ENCODE measurements at regions not wholly inside any gene's neighbourhood (a gene's known extent, or its start where the extent isn't known, plus 50 kb on each side); places are given as distances from the start of the nearest gene placed in this dataset.

DNA sequence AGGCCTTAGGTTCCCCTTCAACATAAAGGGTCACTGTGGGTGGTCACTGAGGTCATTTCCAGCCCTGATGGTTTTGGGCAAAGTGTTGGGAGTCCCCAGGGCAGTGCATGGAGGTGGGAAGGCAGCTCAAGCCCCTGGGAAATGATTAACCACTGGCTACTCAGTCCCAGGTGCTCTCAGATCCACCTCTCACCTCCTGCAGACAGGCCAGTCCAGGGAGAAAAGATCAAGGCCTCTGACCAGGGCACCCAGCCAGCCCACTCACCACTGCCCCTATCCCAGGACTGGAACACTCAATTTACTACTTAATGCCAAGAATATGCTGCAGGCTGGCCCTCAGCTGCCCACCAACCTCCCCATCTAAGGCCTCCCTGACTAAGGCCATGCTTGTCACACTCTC, 1307.9 kb downstream of the UQCRFS1 start:
- no peak for TF ChIP-seq CTCF (IDR thresholded peaks at IDR 0.05)
- TF ChIP-seq POLR2AphosphoS5 (IDR thresholded peaks at IDR 0.05) = no peak

Data from sigmoid colon (tissue), 4 donors.